Fibroblast of lung (primary cell): ENCODE measurements at regions not wholly inside any gene's neighbourhood (a gene's known extent, or its start where the extent isn't known, plus 50 kb on each side); places are given as distances from the start of the nearest gene placed in this dataset.

Experiments used
- DNase-seq, 2 donors: peaks; one replicate each; pipeline versions ENCODE4 v3.0.0 to v3.0.0-alpha.2; 2010; ENCODE audit warnings: low read depth in 2 of 2
- H2AFZ ChIP-seq: 2 replicates; pipeline ENCODE4 v1.5.1; 2012; ENCODE audit warnings: low read length, control low read depth, inconsistent platforms
- H3K27ac ChIP-seq: 2 replicates; pipeline ENCODE4 v1.5.1; 2011; ENCODE audit warnings: low read length, control low read depth; ENCODE audit not compliant: insufficient read depth
- H3K27me3 ChIP-seq: 2 replicates; pipeline ENCODE4 v1.5.1; 2011; ENCODE audit warnings: mild to moderate bottlenecking, low read length; ENCODE audit not compliant: control insufficient read depth, insufficient read depth
- H3K36me3 ChIP-seq: 2 replicates; pipeline ENCODE4 v1.5.1; 2011; ENCODE audit warnings: low read length; ENCODE audit not compliant: control insufficient read depth, insufficient read depth
- H3K4me1 ChIP-seq: 2 replicates; pipeline ENCODE4 v1.5.1; 2011; ENCODE audit warnings: low read length; ENCODE audit not compliant: control insufficient read depth, insufficient read depth; ENCODE audit errors: extremely low read depth
- H3K4me2 ChIP-seq: 2 replicates; pipeline ENCODE4 v1.5.1; 2011; ENCODE audit warnings: low read length, control low read depth; ENCODE audit not compliant: insufficient read depth; ENCODE audit errors: extremely low read depth
- H3K4me3 ChIP-seq, 4 experiments: fragments of 200-600 bp in 1 of 4; sonication (generic) in 1 of 4; replicated peaks in 1 of 4; 2 replicates each; pipeline ENCODE4 v1.5.1; 2011 to 2016; ENCODE audit warnings: low read length in 4 of 4, low read depth in 3 of 4, mild to moderate bottlenecking in 3 of 4, control low read depth in 2 of 4, inconsistent platforms in 1 of 4, mixed read lengths in 1 of 4; ENCODE audit not compliant: insufficient read depth in 1 of 4; ENCODE audit errors: control extremely low read depth in 1 of 4
- H3K79me2 ChIP-seq: 2 replicates; pipeline ENCODE4 v1.5.1; 2012; ENCODE audit warnings: mild to moderate bottlenecking, low read length, inconsistent platforms; ENCODE audit not compliant: control insufficient read depth, insufficient read depth
- H3K9ac ChIP-seq: 2 replicates; pipeline ENCODE4 v1.5.1; 2011; ENCODE audit warnings: mild to moderate bottlenecking, low read length, control low read depth; ENCODE audit not compliant: insufficient read depth
- H3K9me3 ChIP-seq: 2 replicates; pipeline ENCODE4 v1.5.1; 2012; ENCODE audit warnings: low read depth, low read length; ENCODE audit not compliant: control insufficient read depth, insufficient read depth
- H4K20me1 ChIP-seq: 2 replicates; pipeline ENCODE4 v1.5.1; 2011; ENCODE audit warnings: low read length; ENCODE audit not compliant: control insufficient read depth, insufficient read depth; ENCODE audit errors: extremely low read depth
- EZH2 ChIP-seq: IDR thresholded peaks from 2 replicates; pipeline ENCODE4 v1.5.1; 2012; ENCODE audit warnings: low read length, control low read depth, mild to moderate bottlenecking; ENCODE audit errors: missing control alignments
- TF ChIP-seq, protein P1 (sequence below), 2 donors: IDR thresholded peaks in 1 of 2; conservative IDR thresholded peaks in 1 of 2; 1 replicate in 1 of 2; 2 replicates in 1 of 2; pipeline ENCODE4 v1.5.1; 2011 to 2012; ENCODE audit warnings: low read length in 2 of 2, control low read depth in 1 of 2, inconsistent platforms in 1 of 2, low read depth in 1 of 2, mild to moderate bottlenecking in 1 of 2

DNA sequence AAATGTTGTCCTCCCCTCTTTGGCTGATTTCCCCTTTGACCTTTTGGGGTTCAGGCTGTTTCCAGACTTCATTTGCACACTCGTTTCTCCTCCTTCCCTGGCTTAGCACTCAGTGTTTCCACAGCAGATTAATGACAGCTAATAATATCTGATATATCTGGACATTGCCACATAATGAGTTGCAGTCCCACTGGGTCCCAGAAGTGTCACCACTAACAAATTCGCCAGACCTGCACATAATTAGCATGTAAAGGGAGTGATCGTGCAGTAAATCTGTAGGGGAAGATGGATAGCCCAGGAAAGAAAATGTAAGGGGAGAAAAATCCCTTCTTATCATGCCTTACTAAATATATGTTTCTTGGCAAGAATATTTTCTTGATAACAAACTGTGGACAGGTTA lies 922.1 kb downstream of the TFAP2A start:
- Histone ChIP-seq H3K9me3 (no peaks in the 10 kb centered on the region), H3K4me3 (no peak overlapping the region), H3K36me3 (no peaks in the 10 kb centered on the region), H3K79me2 (no peaks in the 10 kb centered on the region), H3K27ac (no peak overlapping the region), H3K9ac (no peak overlapping the region), H3K4me2 (no peak overlapping the region), H4K20me1 (no peaks in the 10 kb centered on the region), H3K27me3 (no peaks in the 10 kb centered on the region), H2AFZ (no peak overlapping the region), H3K4me1 (no peaks in the 10 kb centered on the region)
- no peak for TF ChIP-seq EZH2
- TF ChIP-seq, protein P1, sequence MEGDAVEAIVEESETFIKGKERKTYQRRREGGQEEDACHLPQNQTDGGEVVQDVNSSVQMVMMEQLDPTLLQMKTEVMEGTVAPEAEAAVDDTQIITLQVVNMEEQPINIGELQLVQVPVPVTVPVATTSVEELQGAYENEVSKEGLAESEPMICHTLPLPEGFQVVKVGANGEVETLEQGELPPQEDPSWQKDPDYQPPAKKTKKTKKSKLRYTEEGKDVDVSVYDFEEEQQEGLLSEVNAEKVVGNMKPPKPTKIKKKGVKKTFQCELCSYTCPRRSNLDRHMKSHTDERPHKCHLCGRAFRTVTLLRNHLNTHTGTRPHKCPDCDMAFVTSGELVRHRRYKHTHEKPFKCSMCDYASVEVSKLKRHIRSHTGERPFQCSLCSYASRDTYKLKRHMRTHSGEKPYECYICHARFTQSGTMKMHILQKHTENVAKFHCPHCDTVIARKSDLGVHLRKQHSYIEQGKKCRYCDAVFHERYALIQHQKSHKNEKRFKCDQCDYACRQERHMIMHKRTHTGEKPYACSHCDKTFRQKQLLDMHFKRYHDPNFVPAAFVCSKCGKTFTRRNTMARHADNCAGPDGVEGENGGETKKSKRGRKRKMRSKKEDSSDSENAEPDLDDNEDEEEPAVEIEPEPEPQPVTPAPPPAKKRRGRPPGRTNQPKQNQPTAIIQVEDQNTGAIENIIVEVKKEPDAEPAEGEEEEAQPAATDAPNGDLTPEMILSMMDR (conservative IDR thresholded peaks at IDR 0.05 in 1 of 2, IDR thresholded peaks at IDR 0.05 in 1 of 2; ENCODE audit: low read depth in 1 of 2, low read length in 2 of 2) = no peak
- DNase-seq = no peak

DNA sequence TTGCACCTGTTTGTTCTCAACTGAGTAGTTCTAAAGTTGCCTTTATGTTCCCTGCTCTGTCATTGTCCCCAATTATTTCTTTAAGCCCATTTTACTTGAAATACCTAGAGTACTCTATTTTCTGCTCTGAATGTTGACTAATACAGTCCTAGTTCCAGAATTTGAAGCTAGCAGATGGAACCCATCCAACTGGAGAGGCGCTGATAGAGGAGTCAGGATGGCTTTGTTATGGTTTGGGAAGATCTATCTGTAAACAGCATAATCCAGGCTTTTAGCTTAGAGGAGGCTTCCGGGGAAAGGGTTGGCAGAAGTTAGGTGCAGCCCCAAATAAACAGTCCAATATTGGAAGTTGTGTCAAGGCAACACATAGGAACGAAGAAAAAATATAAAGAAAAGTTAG lies 927.7 kb downstream of the TFAP2A start:
- Histone ChIP-seq H3K9ac (no peak overlapping the region), H3K79me2 (no peaks in the 10 kb centered on the region), H3K27ac (no peak overlapping the region), H2AFZ (no peak overlapping the region), H3K27me3 (no peaks in the 10 kb centered on the region), H3K9me3 (no peaks in the 10 kb centered on the region), H4K20me1 (no peaks in the 10 kb centered on the region), H3K36me3 (no peaks in the 10 kb centered on the region), H3K4me1 (peaks cover 5% of the 10 kb centered on the region), H3K4me3 (no peak overlapping the region), H3K4me2 (no peak overlapping the region)
- TF ChIP-seq EZH2 = no peak
- TF ChIP-seq, protein P1 (conservative IDR thresholded peaks at IDR 0.05 in 1 of 2, IDR thresholded peaks at IDR 0.05 in 1 of 2; ENCODE audit: low read depth in 1 of 2, low read length in 2 of 2) = no peak
- DNase-seq = peak in 1 of 2 donors; percentile 15

DNA sequence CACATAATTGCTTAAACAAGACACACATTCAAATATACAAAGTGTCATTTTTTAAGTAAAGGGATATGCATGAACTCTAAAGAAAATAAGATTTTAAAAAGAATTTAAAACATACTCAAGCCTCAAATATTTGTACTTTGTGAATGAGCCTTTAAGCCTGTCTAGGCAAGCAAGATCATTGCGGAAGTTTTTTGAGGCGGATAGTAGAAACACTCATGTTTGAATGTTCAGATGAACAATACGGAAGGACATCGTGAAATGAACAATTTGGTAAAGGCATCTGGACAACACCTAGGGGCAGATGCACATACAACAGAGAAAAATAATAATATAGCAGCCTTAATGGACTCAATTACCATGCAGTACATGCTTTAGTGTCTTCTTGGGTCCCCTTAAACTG lies 928.9 kb downstream of the TFAP2A start:
- Histone ChIP-seq H3K79me2 (no peaks in the 10 kb centered on the region), H3K4me3 (no peak overlapping the region), H3K9ac (no peak overlapping the region), H4K20me1 (no peaks in the 10 kb centered on the region), H3K36me3 (no peaks in the 10 kb centered on the region), H3K9me3 (no peaks in the 10 kb centered on the region), H3K27ac (no peak overlapping the region), H2AFZ (no peak overlapping the region), H3K4me2 (no peak overlapping the region), H3K4me1 (peaks cover 5% of the 10 kb centered on the region), H3K27me3 (no peaks in the 10 kb centered on the region)
- DNase-seq = no peak
- TF ChIP-seq EZH2 = no peak
- TF ChIP-seq, protein P1 (conservative IDR thresholded peaks at IDR 0.05 in 1 of 2, IDR thresholded peaks at IDR 0.05 in 1 of 2; ENCODE audit: low read depth in 1 of 2, low read length in 2 of 2) = no peak
